ENCODE measurements at regions not wholly inside any gene's neighbourhood (a gene's known extent, or its start where the extent isn't known, plus 50 kb on each side); places are given as distances from the start of the nearest gene placed in this dataset.

- no peak overlapping the region for H3K4me3 ChIP-seq (ENCODE audit: low read depth in 1 of 3, low read length in 3 of 3)
- no peak for DNase-seq (ENCODE audit: low spot score)
Observed at GRCh38 chr1:244231193-244231571, 180.1 kb downstream of the ZBTB18 start.

GRCh38 chr1:244231572-244232315 lies 180.7 kb downstream of the ZBTB18 start:
- Histone ChIP-seq H3K4me3 (ENCODE audit: low read depth in 1 of 3, low read length in 3 of 3) (peak overlapping the region in 1 of 3 donors; percentile 6), H3K36me3 (ENCODE audit: control insufficient read depth in 4 of 4, insufficient read depth in 3 of 4, low read depth in 1 of 4, low read length in 3 of 4) (no peaks in the 10 kb centered on the region), H3K27me3 (ENCODE audit: control insufficient read depth in 4 of 4, insufficient read depth in 4 of 4, low read length in 3 of 4) (no peaks in the 10 kb centered on the region), H3K27ac (ENCODE audit: low read depth in 1 of 2, low read length in 2 of 2) (no peak overlapping the region), H3K9ac (ENCODE audit: low read depth in 1 of 2, low read length in 2 of 2) (no peak overlapping the region), H3K9me3 (ENCODE audit: control insufficient read depth in 4 of 4, low read length in 3 of 4) (no peaks in the 10 kb centered on the region), H3K4me1 (ENCODE audit: control insufficient read depth in 4 of 4, insufficient read depth in 4 of 4, low read length in 3 of 4) (peaks cover 0 to 2% (median 0%) of the 10 kb centered on the region in 4 donors)
- DNase-seq (ENCODE audit: low spot score) = no peak
- TF ChIP-seq FOXA2 (IDR thresholded peaks at IDR 0.05) = no peak
- no peak for TF ChIP-seq MAX (IDR thresholded peaks at IDR 0.05)
- TF ChIP-seq RXRA (IDR thresholded peaks at IDR 0.05) = no peak
- TF ChIP-seq SP1 (IDR thresholded peaks at IDR 0.05) = no peak
- no peak for TF ChIP-seq RAD21 (IDR thresholded peaks at IDR 0.05)
- no peak for TF ChIP-seq NR2F2 (IDR thresholded peaks at IDR 0.05)
- TF ChIP-seq ATF3 (IDR thresholded peaks at IDR 0.05) = no peak
- no peak for TF ChIP-seq FOXA1 (IDR thresholded peaks at IDR 0.05)
- TF ChIP-seq TAF1 (conservative IDR thresholded peaks at IDR 0.05) = no peak
- no peak for TF ChIP-seq HNF4G (IDR thresholded peaks at IDR 0.05)
- TF ChIP-seq EGR1 (IDR thresholded peaks at IDR 0.05; ENCODE audit: low read depth in 2 of 2) = no peak
- TF ChIP-seq, protein P1, sequence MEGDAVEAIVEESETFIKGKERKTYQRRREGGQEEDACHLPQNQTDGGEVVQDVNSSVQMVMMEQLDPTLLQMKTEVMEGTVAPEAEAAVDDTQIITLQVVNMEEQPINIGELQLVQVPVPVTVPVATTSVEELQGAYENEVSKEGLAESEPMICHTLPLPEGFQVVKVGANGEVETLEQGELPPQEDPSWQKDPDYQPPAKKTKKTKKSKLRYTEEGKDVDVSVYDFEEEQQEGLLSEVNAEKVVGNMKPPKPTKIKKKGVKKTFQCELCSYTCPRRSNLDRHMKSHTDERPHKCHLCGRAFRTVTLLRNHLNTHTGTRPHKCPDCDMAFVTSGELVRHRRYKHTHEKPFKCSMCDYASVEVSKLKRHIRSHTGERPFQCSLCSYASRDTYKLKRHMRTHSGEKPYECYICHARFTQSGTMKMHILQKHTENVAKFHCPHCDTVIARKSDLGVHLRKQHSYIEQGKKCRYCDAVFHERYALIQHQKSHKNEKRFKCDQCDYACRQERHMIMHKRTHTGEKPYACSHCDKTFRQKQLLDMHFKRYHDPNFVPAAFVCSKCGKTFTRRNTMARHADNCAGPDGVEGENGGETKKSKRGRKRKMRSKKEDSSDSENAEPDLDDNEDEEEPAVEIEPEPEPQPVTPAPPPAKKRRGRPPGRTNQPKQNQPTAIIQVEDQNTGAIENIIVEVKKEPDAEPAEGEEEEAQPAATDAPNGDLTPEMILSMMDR (IDR thresholded peaks at IDR 0.05; ENCODE audit: low read depth, low read length, missing input control) = no peak
- TF ChIP-seq, protein P2, sequence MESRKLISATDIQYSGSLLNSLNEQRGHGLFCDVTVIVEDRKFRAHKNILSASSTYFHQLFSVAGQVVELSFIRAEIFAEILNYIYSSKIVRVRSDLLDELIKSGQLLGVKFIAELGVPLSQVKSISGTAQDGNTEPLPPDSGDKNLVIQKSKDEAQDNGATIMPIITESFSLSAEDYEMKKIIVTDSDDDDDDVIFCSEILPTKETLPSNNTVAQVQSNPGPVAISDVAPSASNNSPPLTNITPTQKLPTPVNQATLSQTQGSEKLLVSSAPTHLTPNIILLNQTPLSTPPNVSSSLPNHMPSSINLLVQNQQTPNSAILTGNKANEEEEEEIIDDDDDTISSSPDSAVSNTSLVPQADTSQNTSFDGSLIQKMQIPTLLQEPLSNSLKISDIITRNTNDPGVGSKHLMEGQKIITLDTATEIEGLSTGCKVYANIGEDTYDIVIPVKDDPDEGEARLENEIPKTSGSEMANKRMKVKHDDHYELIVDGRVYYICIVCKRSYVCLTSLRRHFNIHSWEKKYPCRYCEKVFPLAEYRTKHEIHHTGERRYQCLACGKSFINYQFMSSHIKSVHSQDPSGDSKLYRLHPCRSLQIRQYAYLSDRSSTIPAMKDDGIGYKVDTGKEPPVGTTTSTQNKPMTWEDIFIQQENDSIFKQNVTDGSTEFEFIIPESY (IDR thresholded peaks at IDR 0.05) = no peak
- TF ChIP-seq GABPA (IDR thresholded peaks at IDR 0.05 in 1 of 2, conservative IDR thresholded peaks at IDR 0.05 in 1 of 2) = no peak
- TF ChIP-seq, protein P3, sequence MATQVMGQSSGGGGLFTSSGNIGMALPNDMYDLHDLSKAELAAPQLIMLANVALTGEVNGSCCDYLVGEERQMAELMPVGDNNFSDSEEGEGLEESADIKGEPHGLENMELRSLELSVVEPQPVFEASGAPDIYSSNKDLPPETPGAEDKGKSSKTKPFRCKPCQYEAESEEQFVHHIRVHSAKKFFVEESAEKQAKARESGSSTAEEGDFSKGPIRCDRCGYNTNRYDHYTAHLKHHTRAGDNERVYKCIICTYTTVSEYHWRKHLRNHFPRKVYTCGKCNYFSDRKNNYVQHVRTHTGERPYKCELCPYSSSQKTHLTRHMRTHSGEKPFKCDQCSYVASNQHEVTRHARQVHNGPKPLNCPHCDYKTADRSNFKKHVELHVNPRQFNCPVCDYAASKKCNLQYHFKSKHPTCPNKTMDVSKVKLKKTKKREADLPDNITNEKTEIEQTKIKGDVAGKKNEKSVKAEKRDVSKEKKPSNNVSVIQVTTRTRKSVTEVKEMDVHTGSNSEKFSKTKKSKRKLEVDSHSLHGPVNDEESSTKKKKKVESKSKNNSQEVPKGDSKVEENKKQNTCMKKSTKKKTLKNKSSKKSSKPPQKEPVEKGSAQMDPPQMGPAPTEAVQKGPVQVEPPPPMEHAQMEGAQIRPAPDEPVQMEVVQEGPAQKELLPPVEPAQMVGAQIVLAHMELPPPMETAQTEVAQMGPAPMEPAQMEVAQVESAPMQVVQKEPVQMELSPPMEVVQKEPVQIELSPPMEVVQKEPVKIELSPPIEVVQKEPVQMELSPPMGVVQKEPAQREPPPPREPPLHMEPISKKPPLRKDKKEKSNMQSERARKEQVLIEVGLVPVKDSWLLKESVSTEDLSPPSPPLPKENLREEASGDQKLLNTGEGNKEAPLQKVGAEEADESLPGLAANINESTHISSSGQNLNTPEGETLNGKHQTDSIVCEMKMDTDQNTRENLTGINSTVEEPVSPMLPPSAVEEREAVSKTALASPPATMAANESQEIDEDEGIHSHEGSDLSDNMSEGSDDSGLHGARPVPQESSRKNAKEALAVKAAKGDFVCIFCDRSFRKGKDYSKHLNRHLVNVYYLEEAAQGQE (IDR thresholded peaks at IDR 0.05) = no peak
- TF ChIP-seq YY1 (IDR thresholded peaks at IDR 0.05) = no peak
- no peak for TF ChIP-seq JUND (IDR thresholded peaks at IDR 0.05)
- WGBS = 64% methylated on average over 27 of the region's 27 CpGs

More at GRCh38 chr1:244231193-244231571, 180.1 kb downstream of the ZBTB18 start:
- Histone ChIP-seq H3K36me3 (ENCODE audit: control insufficient read depth in 4 of 4, insufficient read depth in 3 of 4, low read depth in 1 of 4, low read length in 3 of 4) (no peaks in the 10 kb centered on the region), H3K9ac (ENCODE audit: low read depth in 1 of 2, low read length in 2 of 2) (no peak overlapping the region), H3K27me3 (ENCODE audit: control insufficient read depth in 4 of 4, insufficient read depth in 4 of 4, low read length in 3 of 4) (no peaks in the 10 kb centered on the region), H3K9me3 (ENCODE audit: control insufficient read depth in 4 of 4, low read length in 3 of 4) (no peaks in the 10 kb centered on the region), H3K27ac (ENCODE audit: low read depth in 1 of 2, low read length in 2 of 2) (no peak overlapping the region), H3K4me1 (ENCODE audit: control insufficient read depth in 4 of 4, insufficient read depth in 4 of 4, low read length in 3 of 4) (peaks cover 0 to 2% (median 0%) of the 10 kb centered on the region in 4 donors)
- WGBS = 77% methylated on average over 8 of the region's 8 CpGs
- TF ChIP-seq SP1 (IDR thresholded peaks at IDR 0.05) (no peak), HNF4G (IDR thresholded peaks at IDR 0.05) (no peak), JUND (IDR thresholded peaks at IDR 0.05) (no peak), RAD21 (IDR thresholded peaks at IDR 0.05) (no peak), NR2F2 (IDR thresholded peaks at IDR 0.05) (no peak), YY1 (IDR thresholded peaks at IDR 0.05) (no peak), EGR1 (IDR thresholded peaks at IDR 0.05; ENCODE audit: low read depth in 2 of 2) (no peak), FOXA2 (IDR thresholded peaks at IDR 0.05) (no peak), GABPA (IDR thresholded peaks at IDR 0.05 in 1 of 2, conservative IDR thresholded peaks at IDR 0.05 in 1 of 2) (no peak), FOXA1 (IDR thresholded peaks at IDR 0.05) (no peak)
- TF ChIP-seq, protein P1 (IDR thresholded peaks at IDR 0.05; ENCODE audit: low read depth, low read length, missing input control) = no peak

All from liver (tissue), 8 donors.